ENCODE measurements at regions not wholly inside any gene's neighbourhood (a gene's known extent, or its start where the extent isn't known, plus 50 kb on each side); places are given as distances from the start of the nearest gene placed in this dataset.
A peak's percentile ranks its signal among the peaks of the same experiment; 100 is the strongest.

DNA sequence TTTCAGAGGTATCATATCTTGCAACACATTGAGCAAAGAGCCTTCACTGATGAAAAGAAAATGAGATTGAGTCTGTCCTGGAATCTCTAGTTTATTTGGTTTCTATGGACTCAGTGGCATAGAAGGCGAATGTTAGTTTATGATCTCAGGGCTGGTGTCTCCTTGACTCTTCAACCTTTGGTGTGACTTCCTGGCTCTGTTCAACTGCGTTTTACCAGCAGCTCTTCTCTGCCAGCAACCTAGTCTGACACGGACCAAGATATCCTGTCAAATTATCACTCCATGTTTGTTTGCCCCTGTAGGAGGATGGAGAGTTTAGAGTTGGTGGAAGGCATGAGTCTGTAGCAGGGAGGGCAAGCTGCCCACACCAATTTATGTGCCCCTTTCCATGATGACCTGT lies 82.9 kb upstream of the TBC1D5 start:
- Histone ChIP-seq H2BK15ac (ENCODE audit: low read length) (no peak overlapping the region), H3K36me3 (ENCODE audit: control insufficient read depth in 2 of 4, insufficient read depth in 4 of 4, low read length in 3 of 4) (no peaks in the 10 kb centered on the region), H3K56ac (replicated peaks; ENCODE audit: insufficient read length, low read depth, low read length) (no peak overlapping the region), H2BK12ac (ENCODE audit: low read depth, low read length) (no peak overlapping the region), H3K23ac (ENCODE audit: insufficient read length) (no peak overlapping the region), H2AK5ac (ENCODE audit: low read depth, low read length) (no peak overlapping the region), H2BK20ac (ENCODE audit: low read length) (no peak overlapping the region), H3K18ac (ENCODE audit: extremely low read depth, low read length) (no peak overlapping the region), H3K4me1 (replicated peaks in 1 of 4; ENCODE audit: control insufficient read depth in 3 of 4, insufficient read depth in 4 of 4, low read length in 3 of 4) (no peaks in the 10 kb centered on the region), H3K23me2 (ENCODE audit: low read depth, low read length) (no peaks in the 10 kb centered on the region), H4K20me1 (replicated peaks in 1 of 2; ENCODE audit: control insufficient read depth in 1 of 2, insufficient read depth in 2 of 2, low read length in 2 of 2) (no peaks in the 10 kb centered on the region), H2AFZ (ENCODE audit: low read length) (0 out of 2 replicates have a peak overlapping the region, but pooled peaks have one; percentile 1), H2BK5ac (ENCODE audit: low read depth, low read length) (no peak overlapping the region), H3K27me3 (replicated peaks in 1 of 4; ENCODE audit: control insufficient read depth in 3 of 4, extremely low read depth in 1 of 4, insufficient read depth in 3 of 4, low read length in 3 of 4) (no peaks in the 10 kb centered on the region), H3K79me1 (ENCODE audit: low read depth, low read length) (no peaks in the 10 kb centered on the region), H3K4me2 (ENCODE audit: insufficient read depth in 1 of 2, low read depth in 2 of 2, low read length in 2 of 2) (no peak overlapping the region), H3K27ac (ENCODE audit: low read depth, low read length) (no peak overlapping the region), H4K5ac (ENCODE audit: insufficient read length, low read depth, low read length) (no peak overlapping the region), H3K4ac (replicated peaks; ENCODE audit: insufficient read length, low read depth, low read length) (no peak overlapping the region), H4K91ac (replicated peaks; ENCODE audit: insufficient read length, low read length) (no peak overlapping the region), H3K4me3 (ENCODE audit: extremely low read depth in 1 of 4, insufficient read depth in 2 of 4, low read depth in 3 of 4, low read length in 4 of 4) (no peak overlapping the region), H3K9ac (replicated peaks in 1 of 4; ENCODE audit: extremely low read depth in 1 of 4, low read depth in 3 of 4, low read length in 3 of 4) (no peak overlapping the region), H3K14ac (ENCODE audit: insufficient read length) (no peak overlapping the region), H3K79me2 (ENCODE audit: control insufficient read depth in 1 of 2, insufficient read depth in 2 of 2, low read length in 2 of 2) (no peaks in the 10 kb centered on the region), H2BK120ac (replicated peaks; ENCODE audit: low read depth, low read length) (no peak overlapping the region), H4K8ac (ENCODE audit: extremely low read depth, insufficient read depth, low read length) (no peak overlapping the region), H3K9me3 (ENCODE audit: insufficient read depth in 2 of 2, low read depth in 1 of 2, low read length in 1 of 2) (no peaks in the 10 kb centered on the region)
- ChIA-PET POLR2A (ENCODE audit: partially characterized antibody) (no interaction called here), CTCF (ENCODE audit: partially characterized antibody) (interaction anchor here (0.9 to 4.1 kb wide), 3 partner anchors 8 to 44 kb away, joined by 4 to 27 read pairs (median 6); no protein-coding TSS in a partner anchor)
- FAIRE-seq: no peak
- 87% methylated on average over 3 of the region's 3 CpGs; no CpG with 5 or more reads in 1 of the 2 experiments for WGBS, 2 experiments (ENCODE audit: extremely low coverage in 1 of 2, insufficient coverage in 1 of 2, insufficient read length in 1 of 2, insufficient replicate concordance in 2 of 2, low coverage in 1 of 2, low lambda C conversion rate in 2 of 2, missing lambda C conversion rate in 1 of 2)
- DNase-seq (ENCODE audit: low read depth in 1 of 2, low spot score in 2 of 2): no peak
- TF ChIP-seq BCL11A (IDR thresholded peaks at IDR 0.05; ENCODE audit: low read depth in 2 of 2, low read length in 2 of 2) (no peak), TBP (IDR thresholded peaks at IDR 0.05; ENCODE audit: low read depth, low read length) (no peak), CTBP2 (IDR thresholded peaks at IDR 0.05; ENCODE audit: borderline replicate concordance, insufficient read depth, insufficient read length, low read length) (no peak), ZNF274 (IDR thresholded peaks at IDR 0.05; ENCODE audit: borderline replicate concordance, extremely low read depth, low read length) (no peak), SP4 (IDR thresholded peaks at IDR 0.05; ENCODE audit: low read length) (no peak), NANOG (IDR thresholded peaks at IDR 0.05; ENCODE audit: insufficient read depth, low read depth, low read length, poor library complexity, severe bottlenecking) (no peak), CBX5 (IDR thresholded peaks at IDR 0.05; ENCODE audit: low read depth, low read length) (no peak), HDAC2 (IDR thresholded peaks at IDR 0.05; ENCODE audit: borderline replicate concordance in 1 of 2, low read depth in 2 of 2, low read length in 2 of 2) (no peak), SP2 (IDR thresholded peaks at IDR 0.05; ENCODE audit: low read length) (no peak), TCF12 (IDR thresholded peaks at IDR 0.05; ENCODE audit: low read depth, low read length) (no peak), SUZ12 (IDR thresholded peaks at IDR 0.05; ENCODE audit: low read length) (no peak), GABPA (IDR thresholded peaks at IDR 0.05; ENCODE audit: borderline replicate concordance, insufficient read depth, low read length) (no peak)
- TF ChIP-seq, protein P1, sequence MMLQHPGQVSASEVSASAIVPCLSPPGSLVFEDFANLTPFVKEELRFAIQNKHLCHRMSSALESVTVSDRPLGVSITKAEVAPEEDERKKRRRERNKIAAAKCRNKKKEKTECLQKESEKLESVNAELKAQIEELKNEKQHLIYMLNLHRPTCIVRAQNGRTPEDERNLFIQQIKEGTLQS (IDR thresholded peaks at IDR 0.05; ENCODE audit: insufficient read depth, low read depth, low read length): no peak

Data from H1 (cell line).